Stimulated activated CD8-positive, alpha-beta memory T cell treated with anti-CD3 and anti-CD28 coated beads, Interleukin-12 subunit alpha, Interleukin-12 subunit beta, amount 100 ng/mL, for 24 hours (primary cell): ENCODE measurements at regions not wholly inside any gene's neighbourhood (a gene's known extent, or its start where the extent isn't known, plus 50 kb on each side); places are given as distances from the start of the nearest gene placed in this dataset.
"Not testable (repeated sequence)": the region's sequence is repeated elsewhere in the genome, so short reads cannot be mapped to it uniquely, and the experiment has no call there.

Experiments used
- DNase-seq: peaks from one replicate; pipeline ENCODE4 v3.0.0-alpha.2; 2020; ENCODE audit errors: extremely low read depth

DNA sequence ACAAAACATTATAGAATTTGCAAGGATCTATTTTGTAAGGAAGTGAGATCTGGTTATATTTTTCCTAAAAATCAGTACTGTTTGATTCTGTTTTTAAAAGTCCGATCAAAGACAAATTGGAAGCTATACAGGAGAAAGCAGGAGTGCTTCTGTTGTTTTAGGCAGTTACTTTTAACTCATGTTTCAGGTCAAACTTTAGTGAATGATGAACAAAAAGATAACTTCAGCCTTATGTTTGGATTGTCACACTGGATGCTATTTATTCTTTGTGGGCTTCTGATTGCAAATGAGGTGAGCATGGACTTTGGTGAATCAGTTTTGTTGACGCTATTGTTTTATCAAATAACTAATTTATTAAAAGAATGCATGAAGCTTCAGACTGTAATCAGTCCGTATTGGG is 228.7 kb upstream of the SLC35B3 start:
- no peak for DNase-seq

DNA sequence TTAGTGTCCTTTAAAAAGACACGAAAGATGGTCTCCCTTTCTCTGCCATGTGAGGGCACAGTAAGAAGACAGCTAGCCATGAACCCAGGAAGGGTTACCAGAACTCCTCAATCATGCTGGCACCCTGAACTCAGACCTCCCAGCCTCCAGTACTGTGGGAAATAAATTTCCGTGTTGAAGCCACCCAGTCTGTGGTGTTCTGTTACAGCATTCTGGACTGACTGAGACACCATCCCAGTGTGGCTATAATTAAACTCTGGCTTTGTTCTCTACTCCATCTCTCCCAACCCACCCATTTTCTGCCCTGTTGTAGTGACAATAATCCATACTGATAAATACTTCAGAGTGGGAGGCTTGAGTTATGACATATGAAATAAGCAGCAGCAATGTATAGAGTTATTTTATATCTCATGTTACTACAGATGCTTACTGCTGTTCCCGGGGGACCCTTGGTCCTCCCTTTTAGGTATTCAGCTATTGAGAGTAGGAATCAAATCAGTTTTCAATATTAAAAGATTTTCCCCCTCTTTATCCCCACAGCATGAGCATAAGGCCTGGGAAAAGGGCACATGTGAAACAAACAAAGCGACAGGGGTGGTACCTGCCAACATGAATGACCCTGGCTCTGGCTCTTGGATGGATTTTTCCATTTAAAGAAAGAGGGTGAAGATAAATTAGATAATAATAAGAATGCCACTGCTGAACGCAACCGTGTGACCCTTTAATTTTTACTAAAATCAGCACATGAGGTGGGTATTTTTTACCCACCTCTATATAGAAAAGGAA is 224.3 kb upstream of the SLC35B3 start:
- DNase-seq, result no peak

DNA sequence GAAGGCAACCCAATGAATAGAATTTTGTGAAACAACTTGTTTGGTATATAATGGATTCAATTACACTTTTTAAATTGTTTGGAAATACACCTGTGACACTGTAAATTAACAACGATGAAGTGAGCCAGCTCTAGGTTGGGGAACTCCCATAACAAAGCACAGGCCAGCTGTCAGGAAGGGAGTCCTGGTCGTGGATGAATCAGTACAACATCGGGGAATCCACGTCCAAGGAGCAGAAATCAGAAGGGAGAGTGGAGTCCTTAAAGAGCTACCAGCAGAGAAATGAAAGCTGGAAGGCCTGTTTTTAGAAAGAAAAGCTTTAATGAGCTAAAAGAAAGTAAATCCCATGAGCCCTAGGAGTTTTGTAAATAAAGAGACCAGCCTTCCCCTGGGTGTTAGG is 223.1 kb upstream of the SLC35B3 start:
- DNase-seq, result no peak

DNA sequence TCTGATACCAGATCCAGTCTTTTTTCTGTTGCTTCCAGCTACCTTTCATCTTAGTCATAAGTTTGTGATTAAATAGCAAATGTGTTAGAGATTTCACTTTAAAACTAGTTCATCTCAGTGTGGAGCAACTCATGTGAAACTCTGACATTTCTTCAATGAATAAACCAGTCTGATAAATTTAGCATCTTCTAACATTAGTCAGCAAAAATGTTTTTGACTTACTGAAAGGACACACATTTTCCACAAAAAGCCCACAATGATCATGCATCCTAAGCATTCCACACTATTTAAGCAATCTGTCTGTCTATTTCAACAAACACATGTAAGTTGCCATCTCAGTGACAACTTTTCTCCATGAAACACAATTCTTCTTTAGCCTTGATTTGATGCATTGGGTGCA is 222.2 kb upstream of the SLC35B3 start:
- no peak for DNase-seq

DNA sequence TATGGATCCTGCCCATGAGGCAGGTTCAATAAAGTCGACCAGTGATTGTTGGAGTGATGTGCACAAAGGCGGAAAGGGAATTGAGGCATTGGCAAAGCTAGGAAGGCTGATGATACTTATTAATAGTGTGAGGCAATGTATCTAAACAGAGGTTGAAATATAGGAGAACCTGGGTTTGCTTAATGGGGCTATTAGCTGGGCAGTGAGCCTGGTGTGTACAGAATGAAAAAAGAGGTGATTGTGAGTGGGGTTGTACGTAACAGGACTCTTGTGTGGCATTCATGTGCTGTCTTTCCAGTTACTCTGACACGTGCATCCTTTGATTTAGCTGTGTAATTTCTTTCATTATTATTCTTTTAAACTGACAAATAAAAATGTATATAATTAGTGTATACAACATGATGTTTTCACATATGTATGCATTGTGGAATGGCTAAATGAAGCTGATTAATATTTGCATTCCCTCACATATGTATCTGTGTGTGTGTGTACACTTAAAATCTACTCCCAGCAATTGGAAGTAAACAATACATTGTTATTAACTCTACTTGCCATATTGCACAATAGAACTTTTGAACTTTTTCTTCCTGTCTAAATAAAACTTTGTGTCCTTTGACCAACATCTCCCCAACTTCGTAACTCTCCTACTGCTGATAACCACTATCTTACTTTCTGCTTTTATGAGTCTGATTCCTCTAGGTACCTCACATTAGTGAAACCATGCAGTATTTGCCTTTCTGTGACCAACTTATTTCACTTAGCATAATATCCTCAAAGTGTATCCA is 220.5 kb upstream of the SLC35B3 start:
- DNase-seq, result no peak

DNA sequence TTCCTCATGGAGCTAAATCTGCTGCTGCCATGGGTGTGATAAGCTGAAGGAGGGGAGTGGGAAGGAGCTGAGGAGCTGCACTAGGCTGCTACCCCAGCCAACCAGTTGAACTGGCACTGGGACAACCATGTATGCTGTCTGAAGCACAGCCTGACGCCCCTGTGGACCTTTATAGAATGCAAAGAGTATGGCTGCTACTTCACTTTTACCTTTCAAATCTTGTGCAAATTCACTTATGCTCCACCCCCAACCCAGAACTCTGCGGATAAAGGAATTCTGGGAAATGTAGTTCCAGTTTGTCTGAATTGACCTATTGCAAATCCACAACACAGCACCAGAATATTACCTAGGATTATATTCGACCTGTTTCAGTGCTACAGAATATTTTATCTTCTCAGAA is 217.4 kb upstream of the SLC35B3 start:
- DNase-seq, result no peak

DNA sequence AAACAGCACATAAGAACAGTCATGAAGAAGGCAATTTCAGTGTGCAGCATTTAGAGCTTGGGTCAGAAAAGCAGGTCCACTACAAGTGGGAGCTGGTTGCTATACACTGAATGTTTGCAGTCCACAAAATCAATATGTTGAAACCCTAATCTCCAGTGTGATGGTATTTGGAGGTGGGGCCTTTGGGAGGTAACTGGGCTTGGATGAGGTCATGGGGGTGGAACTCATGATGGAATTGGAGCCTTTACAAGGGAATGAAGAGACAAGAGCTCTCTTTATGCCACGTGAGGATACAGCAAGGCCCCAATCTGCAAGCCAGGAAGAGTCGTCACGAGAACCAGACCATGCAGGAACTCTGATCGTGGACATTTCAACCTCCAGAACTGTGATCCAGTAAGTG is 216.7 kb upstream of the SLC35B3 start:
- no peak for DNase-seq

DNA sequence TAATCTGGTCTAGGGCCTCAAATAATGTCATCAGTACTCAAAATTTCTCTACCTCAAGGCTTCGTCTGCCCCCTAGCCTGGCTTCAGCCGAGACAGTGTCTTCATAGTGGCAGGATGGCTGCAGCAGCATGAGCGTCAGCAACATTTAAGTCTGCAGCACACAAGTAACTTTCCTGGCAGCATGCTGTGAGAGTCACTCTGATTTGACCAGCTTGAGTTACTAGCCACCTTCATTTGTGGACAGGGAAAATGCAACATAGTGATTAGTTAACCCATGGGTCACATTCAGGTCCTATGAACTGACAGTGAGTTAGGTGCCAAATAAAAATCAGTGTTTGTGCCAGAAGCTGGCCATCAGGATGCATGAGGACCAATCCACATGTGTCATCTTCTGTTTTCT is 209.9 kb upstream of the SLC35B3 start:
- DNase-seq, result no peak

DNA sequence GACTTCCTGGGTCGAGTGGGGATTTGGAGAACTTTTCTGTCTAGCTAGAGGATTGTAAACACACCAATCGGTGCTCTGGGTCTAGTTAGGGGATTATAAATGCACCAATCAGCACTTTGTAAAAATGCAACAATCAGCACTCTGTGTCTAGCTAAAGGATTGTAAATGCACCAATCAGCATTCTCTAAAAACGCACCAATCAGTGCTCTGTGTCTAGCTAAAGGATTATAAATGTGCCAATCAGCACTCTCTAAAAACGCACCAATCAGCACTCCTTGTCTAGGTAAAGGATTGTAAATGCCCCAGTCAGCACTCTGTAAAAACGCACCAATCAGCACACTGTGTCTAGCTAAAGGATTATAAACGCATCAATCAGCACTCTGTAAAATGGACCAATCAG is 209.0 kb upstream of the SLC35B3 start:
- no peak for DNase-seq

DNA sequence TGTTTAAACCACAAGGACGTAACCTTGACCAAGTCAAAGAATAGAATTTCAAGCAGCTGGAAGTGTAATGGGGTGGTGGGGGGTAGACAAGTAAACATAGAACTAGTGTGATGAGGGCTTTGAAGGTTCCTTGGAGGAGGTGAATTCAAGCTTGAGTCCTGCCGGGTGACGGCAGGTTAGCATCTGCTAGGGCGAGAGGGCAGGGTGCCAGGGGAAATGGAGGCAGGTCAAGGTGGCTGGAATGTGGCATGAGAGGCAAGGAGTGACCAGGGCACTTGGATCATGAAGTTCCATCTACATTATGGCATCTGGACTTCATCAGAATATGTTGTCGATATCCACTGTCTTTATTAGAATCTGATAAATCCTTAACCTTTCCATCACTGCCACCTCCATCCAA is 207.5 kb upstream of the SLC35B3 start:
- no peak for DNase-seq

DNA sequence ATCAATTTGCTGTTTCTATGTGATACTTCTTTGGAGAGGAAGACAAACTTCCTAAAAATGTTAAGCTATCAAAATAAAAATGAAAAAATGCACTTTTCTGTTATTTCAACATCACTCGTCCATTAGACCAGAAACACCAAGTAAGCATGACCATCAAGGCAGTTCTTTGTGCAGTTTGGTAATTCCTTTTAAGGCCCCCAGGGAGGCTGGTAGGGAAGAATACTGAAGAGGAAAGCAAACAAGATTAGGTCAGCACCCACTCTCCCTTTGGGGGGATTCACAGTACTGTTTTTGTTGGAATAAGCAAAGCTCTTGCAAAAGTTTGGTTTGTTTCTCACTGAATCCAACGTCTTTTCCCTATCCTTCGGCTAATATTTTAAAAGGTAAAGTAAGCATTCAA is 206.8 kb upstream of the SLC35B3 start:
- no peak for DNase-seq

DNA sequence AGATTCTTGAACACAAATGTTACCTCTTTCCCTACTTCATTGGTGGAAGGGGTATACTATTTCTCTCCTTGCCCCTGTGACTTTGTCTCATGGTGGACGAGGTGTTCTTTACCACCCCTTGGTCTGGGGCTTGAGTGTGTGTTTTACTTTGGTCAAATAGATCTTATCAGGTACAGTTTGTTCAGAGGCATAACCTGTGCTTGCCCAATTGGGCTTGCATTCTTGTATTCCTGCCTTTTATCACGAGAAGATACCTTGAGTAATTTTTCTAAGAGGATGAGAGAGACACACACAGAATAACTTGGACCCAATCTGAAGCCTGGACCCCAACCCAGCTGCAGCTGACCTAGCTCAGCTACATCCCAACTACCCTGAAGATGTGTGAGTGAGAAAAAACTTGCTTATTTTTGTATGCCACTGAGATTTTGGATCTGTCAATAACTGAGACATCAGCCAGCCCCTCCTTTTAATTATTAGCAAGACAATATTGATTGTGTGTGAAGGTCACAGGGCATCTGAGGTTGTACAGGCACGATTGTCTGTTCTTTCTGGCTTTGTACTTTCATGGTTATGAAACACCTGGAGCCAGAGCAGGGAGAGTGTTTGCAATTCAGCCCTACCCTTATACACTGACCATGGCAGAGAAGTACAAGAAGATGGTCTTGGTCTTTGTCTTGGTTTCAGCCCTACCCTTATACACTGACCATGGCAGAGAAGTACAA is 204.7 kb upstream of the SLC35B3 start:
- DNase-seq, result no peak

DNA sequence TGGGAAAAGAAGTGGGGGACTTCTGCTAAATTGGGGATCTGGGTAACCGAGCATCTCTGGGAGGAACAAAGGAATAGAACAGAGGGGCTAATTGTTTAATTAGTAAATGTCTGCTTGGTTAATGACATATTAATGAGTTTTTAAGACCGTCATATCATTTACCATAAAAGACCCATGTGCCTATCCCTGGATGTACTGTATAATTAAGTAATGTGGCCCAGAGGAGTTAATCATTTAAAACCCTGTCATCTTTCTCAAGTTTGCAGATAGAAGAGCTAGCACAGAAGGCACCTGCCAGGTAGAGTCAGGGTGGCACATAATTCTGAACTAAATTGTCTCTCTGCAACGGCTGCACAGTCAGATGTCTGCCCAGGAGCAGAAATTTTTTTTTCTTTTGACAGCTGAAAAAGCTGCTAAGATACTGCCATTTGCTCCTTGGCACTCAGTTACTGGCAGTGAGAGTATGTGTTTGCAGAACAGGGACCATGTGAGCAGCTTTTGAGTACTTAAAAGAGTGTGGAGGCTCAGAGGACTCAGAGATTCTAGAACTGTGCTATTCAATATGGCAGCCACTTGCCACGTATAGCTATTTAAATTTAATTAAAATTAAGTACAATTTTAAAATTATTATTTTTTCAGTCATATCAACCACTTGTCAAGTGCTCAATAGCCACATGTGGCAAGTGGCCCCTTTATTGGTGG is 202.7 kb upstream of the SLC35B3 start:
- DNase-seq, result no peak

DNA sequence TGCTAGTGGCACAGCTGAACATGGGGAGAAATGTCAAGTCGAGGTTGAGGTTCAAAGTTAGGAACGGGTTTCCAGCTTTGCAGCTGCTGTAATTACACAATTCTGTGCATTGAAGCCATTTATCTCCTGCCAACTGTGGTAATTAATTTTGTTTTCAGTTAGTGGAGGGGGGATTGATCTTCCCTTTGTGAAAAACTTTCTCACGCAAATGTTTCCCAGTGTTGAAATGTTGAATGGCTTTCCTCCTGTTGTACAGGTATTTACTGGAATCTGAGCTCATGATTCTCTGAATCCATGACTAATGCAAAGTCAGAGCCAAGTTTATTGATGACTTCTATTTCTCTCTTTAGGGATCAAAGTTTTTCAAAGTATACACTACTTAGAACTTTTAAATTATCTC is 198.4 kb upstream of the SLC35B3 start:
- no peak for DNase-seq

DNA sequence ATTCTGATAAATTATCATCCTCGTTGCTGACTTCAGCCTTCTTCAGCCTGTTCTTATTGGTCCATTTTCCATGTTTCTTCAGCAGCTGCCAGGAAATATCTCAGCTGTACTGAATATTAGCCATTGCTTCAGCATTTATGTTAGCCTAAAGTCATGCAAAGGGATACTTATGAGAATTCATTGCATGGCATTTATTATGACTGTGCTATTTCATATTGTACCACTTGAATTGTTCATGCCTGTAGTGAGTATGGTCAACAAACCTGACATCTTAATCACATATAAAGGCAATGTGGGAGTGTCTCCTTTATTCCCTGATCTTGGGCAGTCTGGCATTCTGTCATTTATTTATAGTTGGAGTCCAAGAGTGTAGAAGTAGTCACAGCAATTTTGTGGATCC is 193.4 kb upstream of the SLC35B3 start:
- DNase-seq, result no peak

DNA sequence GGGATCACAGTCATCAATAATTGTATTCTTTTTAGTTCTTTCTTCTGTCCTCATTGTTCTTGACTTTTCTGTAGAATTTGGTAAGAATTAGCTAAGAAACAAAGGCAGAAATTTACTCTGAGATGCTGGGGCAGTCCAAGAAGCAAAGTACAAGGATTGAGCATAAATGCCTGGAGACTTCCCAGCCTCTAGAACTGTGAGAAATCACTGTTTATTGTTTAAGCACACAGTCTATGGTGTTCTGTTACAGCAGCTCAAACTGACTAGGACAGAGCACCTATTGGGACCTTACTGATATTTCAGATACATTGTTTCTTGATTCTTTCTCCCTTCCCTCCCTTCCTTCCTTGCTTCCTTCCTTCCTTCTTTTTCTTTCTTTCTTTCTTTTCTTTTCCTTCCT is 192.7 kb upstream of the SLC35B3 start:
- no peak for DNase-seq

DNA sequence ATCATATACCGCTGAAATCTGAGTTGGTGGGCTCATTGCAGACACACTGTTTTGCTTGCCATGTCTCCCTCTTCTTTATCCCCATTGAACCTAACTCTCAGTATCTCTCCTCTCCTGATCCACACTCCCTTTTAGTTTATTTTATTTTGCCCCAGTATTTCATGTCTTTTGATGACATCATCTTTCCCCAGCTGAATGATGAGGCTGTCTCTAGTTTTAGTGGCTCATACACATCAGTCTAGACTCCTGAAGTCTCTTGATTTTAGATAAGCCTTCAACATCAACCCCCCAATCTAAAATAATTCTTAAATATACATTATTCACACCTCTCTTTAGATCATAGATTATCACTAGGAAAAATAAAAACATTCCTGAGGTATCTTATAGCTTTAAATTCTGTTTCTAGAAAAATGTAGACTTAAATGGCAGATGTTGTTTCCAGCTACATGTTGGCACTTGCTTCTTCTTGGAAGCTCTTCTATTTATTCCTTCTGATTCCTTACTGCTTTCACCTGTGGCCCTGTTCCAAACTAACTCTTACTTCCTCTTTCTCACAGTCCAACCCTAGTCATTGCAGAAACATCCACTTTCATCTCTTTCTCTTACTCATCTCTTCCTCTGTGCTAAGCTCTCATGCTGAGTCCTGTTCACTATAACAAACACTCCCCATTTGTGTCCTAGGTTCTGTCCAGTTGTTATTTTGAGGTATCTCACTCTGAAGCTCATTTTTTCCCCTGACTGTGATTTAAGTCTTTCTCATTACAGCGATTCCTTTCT is 191.9 kb upstream of the SLC35B3 start:
- no peak for DNase-seq

DNA sequence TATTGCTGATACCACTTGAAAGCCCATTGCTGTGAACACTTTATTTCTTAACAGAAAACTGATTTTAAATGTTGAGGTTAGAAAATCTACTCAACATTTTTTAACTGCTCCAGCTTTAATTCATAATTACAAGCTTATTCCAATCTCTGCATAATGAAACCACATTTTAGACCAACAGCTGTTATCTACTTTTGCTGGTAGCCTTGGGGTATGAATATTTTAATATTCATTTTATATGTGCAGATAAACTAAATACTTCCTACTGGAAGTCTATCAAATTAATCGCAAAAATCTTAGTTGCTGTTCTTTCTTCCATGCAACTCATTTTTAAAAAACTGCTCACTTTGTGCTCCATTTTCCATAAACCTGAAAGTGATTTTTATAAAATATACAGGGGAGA is 189.3 kb upstream of the SLC35B3 start:
- DNase-seq, result no peak

DNA sequence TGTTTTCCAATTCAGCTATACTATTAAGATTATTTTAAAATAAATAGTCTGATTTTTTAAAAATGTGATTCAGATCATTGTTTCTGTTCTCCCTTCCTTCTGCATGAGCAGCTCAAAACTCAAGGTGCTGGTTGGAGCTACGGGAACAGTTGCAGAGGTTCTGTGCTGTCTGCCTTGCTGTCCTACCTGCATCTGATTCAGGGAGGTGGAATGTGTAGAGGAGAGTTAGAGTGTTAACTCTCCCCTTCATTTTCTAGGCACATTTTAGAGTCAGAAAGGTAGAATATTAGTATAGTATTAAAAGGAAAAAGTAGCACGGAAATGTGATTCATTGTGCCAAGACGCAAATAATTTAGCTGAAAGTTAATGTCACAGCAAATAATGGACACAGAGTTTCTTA is 188.1 kb upstream of the SLC35B3 start:
- no peak for DNase-seq

DNA sequence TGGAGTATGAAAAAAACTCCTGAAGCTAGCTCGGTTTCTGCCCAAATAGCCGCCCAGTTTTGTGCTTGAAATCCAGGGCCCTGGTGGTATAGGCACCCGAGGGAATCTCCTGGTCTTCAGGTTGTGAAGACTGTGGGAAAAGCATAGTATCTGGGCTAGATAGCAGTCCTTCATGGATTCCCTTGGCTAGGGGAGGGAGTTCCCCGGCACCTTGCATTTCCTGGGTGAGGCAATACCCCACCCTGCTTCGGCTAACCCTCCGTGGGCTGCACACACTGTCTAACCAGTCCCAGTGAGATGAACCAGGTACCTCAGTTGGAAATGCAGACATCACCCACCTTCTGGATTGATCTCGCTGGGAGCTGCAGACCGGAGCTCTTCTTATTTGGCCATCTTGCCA is 184.5 kb upstream of the SLC35B3 start:
- DNase-seq, result no peak

DNA sequence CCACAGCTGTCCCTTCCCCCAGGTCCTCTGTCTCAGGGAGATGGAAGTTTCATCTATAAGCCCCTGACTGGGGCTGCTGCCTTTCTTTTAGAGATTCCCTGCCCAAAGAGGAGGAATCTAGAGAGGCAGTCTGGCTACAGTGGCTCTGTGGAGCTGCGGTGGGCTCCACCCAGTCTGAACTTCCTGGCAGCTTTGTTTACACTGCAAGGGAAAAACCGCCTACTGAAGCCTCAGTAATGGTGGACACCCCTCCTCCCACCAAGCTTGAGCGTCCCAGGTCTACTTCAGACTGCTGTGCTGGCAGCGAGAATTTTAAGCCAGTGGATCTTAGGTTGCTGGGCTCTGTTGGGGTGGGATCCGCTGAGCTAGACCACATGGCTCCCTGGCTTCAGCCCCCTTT is 184.1 kb upstream of the SLC35B3 start:
- DNase-seq, result not testable (repeated sequence)
